Ishikawa (cell line): ENCODE measurements at regions not wholly inside any gene's neighbourhood (a gene's known extent, or its start where the extent isn't known, plus 50 kb on each side); places are given as distances from the start of the nearest gene placed in this dataset.
A peak's percentile ranks its signal among the peaks of the same experiment; 100 is the strongest.

Experiments used
- CEBPB ChIP-seq: IDR thresholded peaks from 2 replicates; pipeline ENCODE4 v1.6.1; 2012
- CREB1 ChIP-seq: IDR thresholded peaks from 2 replicates; pipeline ENCODE4 v1.6.1; 2012; ENCODE audit warnings: low read depth
- EGR1 ChIP-seq: IDR thresholded peaks from 2 replicates; pipeline ENCODE4 v1.6.1; 2012
- EP300 ChIP-seq: IDR thresholded peaks from 2 replicates; pipeline ENCODE4 v1.6.1; 2012; ENCODE audit warnings: borderline replicate concordance
- FOXM1 ChIP-seq: IDR thresholded peaks from 2 replicates; pipeline ENCODE4 v1.6.1; 2012; ENCODE audit warnings: low read depth, borderline replicate concordance
- NFIC ChIP-seq: IDR thresholded peaks from 2 replicates; pipeline ENCODE4 v1.6.1; 2012
- RAD21 ChIP-seq: IDR thresholded peaks from 2 replicates; pipeline ENCODE4 v1.6.1; 2012; ENCODE audit warnings: low read depth
- TAF1 ChIP-seq: IDR thresholded peaks from 2 replicates; pipeline ENCODE4 v1.6.1; 2012; ENCODE audit warnings: low read depth, mild to moderate bottlenecking
- TCF12 ChIP-seq: IDR thresholded peaks from 2 replicates; pipeline ENCODE4 v1.6.1; 2012; ENCODE audit warnings: low read depth
- TEAD4 ChIP-seq: IDR thresholded peaks from 2 replicates; pipeline ENCODE4 v1.6.1; 2012
- YY1 ChIP-seq: IDR thresholded peaks from 2 replicates; pipeline ENCODE4 v1.6.1; 2012; ENCODE audit warnings: low read depth
- ZBTB7A ChIP-seq: IDR thresholded peaks from 2 replicates; pipeline ENCODE4 v1.6.1; 2012; ENCODE audit warnings: low read depth
- TF ChIP-seq, protein P1 (sequence below): IDR thresholded peaks from 2 replicates; pipeline ENCODE4 v1.6.1; 2012; ENCODE audit warnings: low read depth, mild to moderate bottlenecking
- TF ChIP-seq, protein P2 (sequence below): IDR thresholded peaks from 2 replicates; pipeline ENCODE4 v1.6.1; 2012
- TF ChIP-seq, protein P3 (sequence below): IDR thresholded peaks from 2 replicates; pipeline ENCODE4 v1.6.1; 2012

DNA sequence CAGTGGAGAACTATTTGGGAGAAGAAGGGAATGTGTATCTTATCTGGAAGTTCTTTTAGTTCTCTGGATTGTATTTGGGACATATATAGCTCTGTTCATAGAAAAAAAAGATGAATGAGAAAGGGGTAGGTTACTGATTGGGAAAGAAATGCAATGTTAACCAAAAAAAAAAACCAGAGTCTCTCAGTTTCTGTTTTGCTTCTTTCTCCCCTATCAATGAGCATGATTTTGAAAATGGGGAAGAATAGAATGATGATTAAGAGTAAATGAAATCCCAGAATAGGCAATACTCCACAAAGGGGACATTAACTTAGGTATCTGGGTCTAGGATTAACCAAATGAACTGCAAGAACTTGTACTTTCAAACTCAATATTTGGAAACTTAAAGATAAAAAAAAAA, 92.9 kb downstream of the RHOU start:
- TF ChIP-seq CREB1 (no peak), TAF1 (no peak), RAD21 (no peak), FOXM1 (no peak), EP300 (no peak), CEBPB (no peak), YY1 (no peak)
- TF ChIP-seq, protein P1, sequence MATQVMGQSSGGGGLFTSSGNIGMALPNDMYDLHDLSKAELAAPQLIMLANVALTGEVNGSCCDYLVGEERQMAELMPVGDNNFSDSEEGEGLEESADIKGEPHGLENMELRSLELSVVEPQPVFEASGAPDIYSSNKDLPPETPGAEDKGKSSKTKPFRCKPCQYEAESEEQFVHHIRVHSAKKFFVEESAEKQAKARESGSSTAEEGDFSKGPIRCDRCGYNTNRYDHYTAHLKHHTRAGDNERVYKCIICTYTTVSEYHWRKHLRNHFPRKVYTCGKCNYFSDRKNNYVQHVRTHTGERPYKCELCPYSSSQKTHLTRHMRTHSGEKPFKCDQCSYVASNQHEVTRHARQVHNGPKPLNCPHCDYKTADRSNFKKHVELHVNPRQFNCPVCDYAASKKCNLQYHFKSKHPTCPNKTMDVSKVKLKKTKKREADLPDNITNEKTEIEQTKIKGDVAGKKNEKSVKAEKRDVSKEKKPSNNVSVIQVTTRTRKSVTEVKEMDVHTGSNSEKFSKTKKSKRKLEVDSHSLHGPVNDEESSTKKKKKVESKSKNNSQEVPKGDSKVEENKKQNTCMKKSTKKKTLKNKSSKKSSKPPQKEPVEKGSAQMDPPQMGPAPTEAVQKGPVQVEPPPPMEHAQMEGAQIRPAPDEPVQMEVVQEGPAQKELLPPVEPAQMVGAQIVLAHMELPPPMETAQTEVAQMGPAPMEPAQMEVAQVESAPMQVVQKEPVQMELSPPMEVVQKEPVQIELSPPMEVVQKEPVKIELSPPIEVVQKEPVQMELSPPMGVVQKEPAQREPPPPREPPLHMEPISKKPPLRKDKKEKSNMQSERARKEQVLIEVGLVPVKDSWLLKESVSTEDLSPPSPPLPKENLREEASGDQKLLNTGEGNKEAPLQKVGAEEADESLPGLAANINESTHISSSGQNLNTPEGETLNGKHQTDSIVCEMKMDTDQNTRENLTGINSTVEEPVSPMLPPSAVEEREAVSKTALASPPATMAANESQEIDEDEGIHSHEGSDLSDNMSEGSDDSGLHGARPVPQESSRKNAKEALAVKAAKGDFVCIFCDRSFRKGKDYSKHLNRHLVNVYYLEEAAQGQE: no peak
- TF ChIP-seq, protein P2, sequence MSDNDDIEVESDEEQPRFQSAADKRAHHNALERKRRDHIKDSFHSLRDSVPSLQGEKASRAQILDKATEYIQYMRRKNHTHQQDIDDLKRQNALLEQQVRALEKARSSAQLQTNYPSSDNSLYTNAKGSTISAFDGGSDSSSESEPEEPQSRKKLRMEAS: no peak

DNA sequence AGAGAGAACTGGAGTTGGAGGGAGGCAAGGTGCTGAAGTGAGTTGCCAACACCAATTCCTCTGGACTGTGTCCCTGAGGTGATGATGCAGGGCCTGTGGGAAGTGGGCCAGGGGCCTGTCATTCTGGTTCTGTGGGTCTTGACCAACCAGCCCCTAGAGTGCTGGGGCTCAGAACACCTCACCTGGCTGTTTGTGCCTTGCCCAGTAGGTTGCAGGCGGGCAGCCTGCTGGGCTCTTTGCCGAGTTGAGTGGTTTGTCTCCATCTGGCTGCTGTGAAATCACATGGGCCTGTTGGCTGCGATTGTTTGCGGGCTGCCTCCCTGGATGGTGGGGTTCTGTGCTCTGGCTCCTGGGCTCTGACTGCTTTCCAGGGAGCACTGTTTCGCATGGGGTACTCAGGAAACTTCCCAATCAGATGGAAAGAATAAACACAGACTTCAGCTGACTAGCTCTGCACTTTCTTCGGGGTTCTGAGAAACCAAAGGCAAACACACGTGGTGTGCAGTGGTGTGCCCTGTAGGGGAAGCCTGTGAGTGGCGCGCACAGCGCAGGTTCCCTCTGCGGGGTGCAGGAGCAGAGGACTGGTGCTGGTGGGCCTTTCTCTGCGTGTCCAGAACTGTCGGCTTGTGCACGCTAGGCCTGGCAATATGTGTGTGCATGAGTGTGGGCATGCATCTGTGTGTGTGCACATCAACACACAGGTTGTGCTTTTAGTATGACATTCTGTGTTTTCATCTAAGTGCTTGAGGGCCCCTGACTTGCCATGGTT, 95.1 kb downstream of the RHOU start:
- TF ChIP-seq TEAD4: no peak
- TF ChIP-seq, protein P3, sequence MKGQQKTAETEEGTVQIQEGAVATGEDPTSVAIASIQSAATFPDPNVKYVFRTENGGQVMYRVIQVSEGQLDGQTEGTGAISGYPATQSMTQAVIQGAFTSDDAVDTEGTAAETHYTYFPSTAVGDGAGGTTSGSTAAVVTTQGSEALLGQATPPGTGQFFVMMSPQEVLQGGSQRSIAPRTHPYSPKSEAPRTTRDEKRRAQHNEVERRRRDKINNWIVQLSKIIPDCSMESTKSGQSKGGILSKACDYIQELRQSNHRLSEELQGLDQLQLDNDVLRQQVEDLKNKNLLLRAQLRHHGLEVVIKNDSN: 0 out of 2 replicates have a peak, but pooled peaks have one; percentile 10
- no peak for TF ChIP-seq ZBTB7A
- TF ChIP-seq, protein P1: no peak
- TF ChIP-seq NFIC: peak; percentile 61
- TF ChIP-seq EGR1: no peak
- no peak for TF ChIP-seq TAF1

DNA sequence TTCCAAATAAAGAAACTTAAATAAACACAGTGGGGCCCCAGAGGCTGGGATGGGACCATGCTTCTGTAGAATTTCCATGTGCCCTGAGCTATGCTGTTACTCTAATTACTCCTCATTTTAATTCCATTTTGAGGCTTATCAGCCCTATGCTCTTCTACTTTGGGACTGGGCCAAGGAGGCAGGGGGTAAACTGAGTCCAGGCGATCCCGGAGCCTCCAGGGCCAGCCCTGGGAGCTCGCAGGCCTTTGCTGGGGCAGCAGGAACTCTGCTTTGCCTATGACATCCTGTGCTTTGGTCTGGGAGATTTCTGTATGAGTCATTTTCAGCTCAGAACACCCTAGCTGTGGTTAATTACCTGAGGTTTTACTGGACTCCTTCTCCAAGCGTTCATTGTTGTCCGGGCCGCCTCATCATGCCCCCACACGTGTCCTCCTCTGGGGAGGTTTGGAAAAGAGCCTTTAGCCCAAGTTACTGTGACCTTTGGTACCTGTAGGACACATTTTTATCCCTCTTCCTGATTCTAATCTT, 95.7 kb downstream of the RHOU start:
- TF ChIP-seq TEAD4 (no peak), FOXM1 (no peak), EGR1 (no peak), TAF1 (no peak), RAD21 (no peak), NFIC (no peak), YY1 (no peak), CREB1 (no peak), ZBTB7A (no peak), TCF12 (no peak), CEBPB (no peak), EP300 (no peak)
- TF ChIP-seq, protein P1: no peak
- TF ChIP-seq, protein P3: no peak
- TF ChIP-seq, protein P2: no peak

DNA sequence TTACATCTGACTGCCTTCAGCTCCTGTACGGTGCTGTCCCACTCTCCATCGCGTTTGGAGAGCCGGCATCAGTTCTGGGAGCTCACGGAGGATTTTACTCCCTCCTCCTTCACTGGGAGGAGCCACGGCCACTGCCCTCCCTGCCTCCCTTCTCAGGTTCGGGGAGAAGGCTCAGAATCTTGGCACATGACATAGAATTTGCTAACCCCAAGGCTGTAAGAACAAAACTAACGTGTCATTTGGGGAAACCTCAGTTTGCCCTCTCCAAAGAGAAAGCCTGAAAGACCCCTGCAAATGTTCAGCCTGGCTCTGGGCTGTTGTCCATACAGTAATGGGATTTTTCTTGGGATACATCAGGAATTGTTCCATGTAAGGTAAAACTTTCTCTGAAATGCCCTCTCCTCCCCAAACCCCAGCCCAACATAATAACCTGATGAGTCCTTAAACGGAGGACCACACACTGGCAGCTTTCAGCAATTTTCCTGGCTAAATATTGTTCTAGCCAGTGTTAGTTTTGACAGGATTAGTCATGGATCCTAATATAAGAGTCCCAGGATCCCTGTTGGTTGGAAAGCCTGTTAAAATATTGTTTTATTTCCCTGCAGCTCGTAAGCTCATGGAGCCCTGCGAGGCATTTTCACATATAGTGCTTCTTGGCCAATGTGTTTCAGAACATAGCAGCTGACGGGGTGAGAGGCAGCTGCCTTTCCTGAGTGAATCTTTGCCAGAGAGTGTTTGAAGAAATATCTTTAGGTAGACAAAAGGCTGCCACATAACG, 98.8 kb downstream of the RHOU start:
- TF ChIP-seq, protein P3: no peak
- TF ChIP-seq, protein P2: no peak
- TF ChIP-seq FOXM1 (no peak), TCF12 (no peak), RAD21 (no peak), TAF1 (no peak), YY1 (no peak), CREB1 (no peak), NFIC (no peak), CEBPB (no peak), ZBTB7A (no peak), EP300 (no peak), TEAD4 (no peak), EGR1 (no peak)
- TF ChIP-seq, protein P1: no peak
